ENCODE measurements at regions not wholly inside any gene's neighbourhood (a gene's known extent, or its start where the extent isn't known, plus 50 kb on each side); places are given as distances from the start of the nearest gene placed in this dataset.

DNA sequence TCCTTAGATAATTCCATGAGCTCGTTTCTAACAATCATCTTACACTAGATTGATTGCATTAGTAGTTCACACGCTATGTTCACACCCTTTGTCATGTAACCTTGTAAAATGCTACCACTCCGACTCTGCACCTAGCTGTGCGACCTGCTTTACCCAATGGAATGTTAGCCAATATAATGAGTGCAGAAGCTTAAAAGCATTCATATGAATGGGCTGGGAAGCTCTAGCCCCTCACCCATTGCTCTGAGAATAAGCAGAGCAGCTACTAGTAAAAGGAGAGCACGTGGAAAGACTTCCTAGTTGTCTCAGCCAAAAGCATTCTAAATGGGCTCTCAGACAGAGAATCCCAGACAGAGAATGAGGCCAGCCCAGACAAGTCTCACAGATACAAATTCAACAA, 410.6 kb upstream of the UBE2E2 start:
- TF ChIP-seq, protein P1, sequence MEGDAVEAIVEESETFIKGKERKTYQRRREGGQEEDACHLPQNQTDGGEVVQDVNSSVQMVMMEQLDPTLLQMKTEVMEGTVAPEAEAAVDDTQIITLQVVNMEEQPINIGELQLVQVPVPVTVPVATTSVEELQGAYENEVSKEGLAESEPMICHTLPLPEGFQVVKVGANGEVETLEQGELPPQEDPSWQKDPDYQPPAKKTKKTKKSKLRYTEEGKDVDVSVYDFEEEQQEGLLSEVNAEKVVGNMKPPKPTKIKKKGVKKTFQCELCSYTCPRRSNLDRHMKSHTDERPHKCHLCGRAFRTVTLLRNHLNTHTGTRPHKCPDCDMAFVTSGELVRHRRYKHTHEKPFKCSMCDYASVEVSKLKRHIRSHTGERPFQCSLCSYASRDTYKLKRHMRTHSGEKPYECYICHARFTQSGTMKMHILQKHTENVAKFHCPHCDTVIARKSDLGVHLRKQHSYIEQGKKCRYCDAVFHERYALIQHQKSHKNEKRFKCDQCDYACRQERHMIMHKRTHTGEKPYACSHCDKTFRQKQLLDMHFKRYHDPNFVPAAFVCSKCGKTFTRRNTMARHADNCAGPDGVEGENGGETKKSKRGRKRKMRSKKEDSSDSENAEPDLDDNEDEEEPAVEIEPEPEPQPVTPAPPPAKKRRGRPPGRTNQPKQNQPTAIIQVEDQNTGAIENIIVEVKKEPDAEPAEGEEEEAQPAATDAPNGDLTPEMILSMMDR (IDR thresholded peaks at IDR 0.05; ENCODE audit: control extremely low read depth in 1 of 3, insufficient read depth in 1 of 3, low read depth in 1 of 3, low read length in 3 of 3), result no peak
- TF ChIP-seq, protein P2, sequence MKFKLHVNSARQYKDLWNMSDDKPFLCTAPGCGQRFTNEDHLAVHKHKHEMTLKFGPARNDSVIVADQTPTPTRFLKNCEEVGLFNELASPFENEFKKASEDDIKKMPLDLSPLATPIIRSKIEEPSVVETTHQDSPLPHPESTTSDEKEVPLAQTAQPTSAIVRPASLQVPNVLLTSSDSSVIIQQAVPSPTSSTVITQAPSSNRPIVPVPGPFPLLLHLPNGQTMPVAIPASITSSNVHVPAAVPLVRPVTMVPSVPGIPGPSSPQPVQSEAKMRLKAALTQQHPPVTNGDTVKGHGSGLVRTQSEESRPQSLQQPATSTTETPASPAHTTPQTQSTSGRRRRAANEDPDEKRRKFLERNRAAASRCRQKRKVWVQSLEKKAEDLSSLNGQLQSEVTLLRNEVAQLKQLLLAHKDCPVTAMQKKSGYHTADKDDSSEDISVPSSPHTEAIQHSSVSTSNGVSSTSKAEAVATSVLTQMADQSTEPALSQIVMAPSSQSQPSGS (IDR thresholded peaks at IDR 0.05; ENCODE audit: low read length), result no peak
- no peak for TF ChIP-seq JUND (IDR thresholded peaks at IDR 0.05; ENCODE audit: low read length)
- no peak for TF ChIP-seq SUZ12 (IDR thresholded peaks at IDR 0.05; ENCODE audit: low read length)
- no peak for TF ChIP-seq POLR2AphosphoS5 (IDR thresholded peaks at IDR 0.05; ENCODE audit: low read depth, low read length)
- TF ChIP-seq CTBP2 (IDR thresholded peaks at IDR 0.05; ENCODE audit: borderline replicate concordance, insufficient read depth, insufficient read length, low read length), result no peak
- no peak for TF ChIP-seq POLR2A (IDR thresholded peaks at IDR 0.05; ENCODE audit: control extremely low read depth in 1 of 2, low read depth in 2 of 2, low read length in 2 of 2)
- TF ChIP-seq CEBPB (IDR thresholded peaks at IDR 0.05; ENCODE audit: low read depth, low read length), result no peak
- no peak for TF ChIP-seq TBP (IDR thresholded peaks at IDR 0.05; ENCODE audit: low read depth, low read length)
- TF ChIP-seq SP2 (IDR thresholded peaks at IDR 0.05; ENCODE audit: low read length), result no peak
- TF ChIP-seq, protein P3, sequence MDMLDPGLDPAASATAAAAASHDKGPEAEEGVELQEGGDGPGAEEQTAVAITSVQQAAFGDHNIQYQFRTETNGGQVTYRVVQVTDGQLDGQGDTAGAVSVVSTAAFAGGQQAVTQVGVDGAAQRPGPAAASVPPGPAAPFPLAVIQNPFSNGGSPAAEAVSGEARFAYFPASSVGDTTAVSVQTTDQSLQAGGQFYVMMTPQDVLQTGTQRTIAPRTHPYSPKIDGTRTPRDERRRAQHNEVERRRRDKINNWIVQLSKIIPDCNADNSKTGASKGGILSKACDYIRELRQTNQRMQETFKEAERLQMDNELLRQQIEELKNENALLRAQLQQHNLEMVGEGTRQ (IDR thresholded peaks at IDR 0.05; ENCODE audit: low read length), result no peak
- no peak for TF ChIP-seq RAD21 (IDR thresholded peaks at IDR 0.05 in 1 of 2, conservative IDR thresholded peaks at IDR 0.05 in 1 of 2; ENCODE audit: low read depth in 2 of 2, low read length in 2 of 2)
- TF ChIP-seq EZH2 (IDR thresholded peaks at IDR 0.05; ENCODE audit: low read depth, low read length, severe bottlenecking), result no peak

Measured in H1 (cell line).